ENCODE measurements at regions not wholly inside any gene's neighbourhood (a gene's known extent, or its start where the extent isn't known, plus 50 kb on each side); places are given as distances from the start of the nearest gene placed in this dataset.

DNA sequence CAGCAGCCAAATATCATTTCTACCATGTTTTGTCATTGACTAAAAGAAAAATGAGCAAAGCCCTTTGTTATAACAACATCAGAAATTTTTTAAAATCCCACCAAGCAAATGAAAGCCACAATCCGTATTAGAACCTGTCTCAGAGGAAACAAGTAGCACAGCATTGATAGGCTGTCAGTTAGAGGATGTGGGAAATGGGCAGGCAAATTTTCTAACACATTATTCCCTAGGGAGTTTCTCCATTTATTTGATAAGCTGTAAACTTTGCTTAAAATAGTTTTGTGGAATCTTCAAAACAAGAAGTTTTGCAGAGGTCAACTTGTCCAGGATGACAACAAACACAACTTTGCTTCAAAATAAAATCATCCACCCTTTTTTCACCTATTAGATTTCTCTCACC, 53.6 kb upstream of the APC start:
- TF ChIP-seq, protein P1, sequence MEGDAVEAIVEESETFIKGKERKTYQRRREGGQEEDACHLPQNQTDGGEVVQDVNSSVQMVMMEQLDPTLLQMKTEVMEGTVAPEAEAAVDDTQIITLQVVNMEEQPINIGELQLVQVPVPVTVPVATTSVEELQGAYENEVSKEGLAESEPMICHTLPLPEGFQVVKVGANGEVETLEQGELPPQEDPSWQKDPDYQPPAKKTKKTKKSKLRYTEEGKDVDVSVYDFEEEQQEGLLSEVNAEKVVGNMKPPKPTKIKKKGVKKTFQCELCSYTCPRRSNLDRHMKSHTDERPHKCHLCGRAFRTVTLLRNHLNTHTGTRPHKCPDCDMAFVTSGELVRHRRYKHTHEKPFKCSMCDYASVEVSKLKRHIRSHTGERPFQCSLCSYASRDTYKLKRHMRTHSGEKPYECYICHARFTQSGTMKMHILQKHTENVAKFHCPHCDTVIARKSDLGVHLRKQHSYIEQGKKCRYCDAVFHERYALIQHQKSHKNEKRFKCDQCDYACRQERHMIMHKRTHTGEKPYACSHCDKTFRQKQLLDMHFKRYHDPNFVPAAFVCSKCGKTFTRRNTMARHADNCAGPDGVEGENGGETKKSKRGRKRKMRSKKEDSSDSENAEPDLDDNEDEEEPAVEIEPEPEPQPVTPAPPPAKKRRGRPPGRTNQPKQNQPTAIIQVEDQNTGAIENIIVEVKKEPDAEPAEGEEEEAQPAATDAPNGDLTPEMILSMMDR (IDR thresholded peaks at IDR 0.05): no peak
- TF ChIP-seq POLR2A (IDR thresholded peaks at IDR 0.05): no peak

Measured in prostate gland (tissue), 2 donors.